Right atrium auricular region (tissue), 2 donors: ENCODE measurements at regions not wholly inside any gene's neighbourhood (a gene's known extent, or its start where the extent isn't known, plus 50 kb on each side); places are given as distances from the start of the nearest gene placed in this dataset.

Experiments
- DNase-seq: peaks from one replicate; pipeline ENCODE4 v3.0.0-alpha.2; 2019; ENCODE audit warnings: low spot score
- H3K27ac ChIP-seq, 2 donors: fragments of 200-600 bp; sonication (generic); 1 replicate in 1 of 2; 2 replicates in 1 of 2; pipeline ENCODE4 v1.5.1; 2016 to 2019
- H3K27me3 ChIP-seq, 2 donors: fragments of 200-600 bp; sonication (generic); one replicate each; pipeline versions ENCODE4 v1.5.1 to v1.6.0; 2017 to 2019
- H3K36me3 ChIP-seq: fragments of 200-600 bp; sonication (generic); one replicate; pipeline ENCODE4 v1.5.1; 2016
- H3K4me1 ChIP-seq, 2 donors: fragments of 200-600 bp; sonication (generic); one replicate each; pipeline versions ENCODE4 v1.5.1 to v1.6.0; 2017 to 2019
- H3K4me3 ChIP-seq, 2 donors: fragments of 200-600 bp; sonication (generic); 1 replicate in 1 of 2; 2 replicates in 1 of 2; pipeline ENCODE4 v1.5.1; 2017 to 2019; ENCODE audit warnings: mild to moderate bottlenecking in 1 of 2, moderate library complexity in 1 of 2
- H3K9me3 ChIP-seq, 2 donors: fragments of 200-600 bp; sonication (generic); one replicate each; pipeline ENCODE4 v1.5.1; 2019
- CTCF ChIP-seq, 2 donors: fragments of 200-600 bp; sonication (generic); IDR thresholded peaks; one replicate each; pipeline ENCODE4 v1.5.1; 2019; ENCODE audit warnings: antibody characterized with exemption in 2 of 2

GRCh38 chr4:176492646-176493302, 173.0 kb downstream of the SPCS3 start:
- no peak for TF ChIP-seq CTCF (IDR thresholded peaks at IDR 0.05)
- Histone ChIP-seq H3K9me3 (no peaks in the 10 kb centered on the region), H3K4me1 (no peaks in the 10 kb centered on the region), H3K4me3 (no peak overlapping the region), H3K27ac (peak overlapping the region in 1 of 2 donors; percentile 21), H3K36me3 (no peaks in the 10 kb centered on the region), H3K27me3 (no peaks in the 10 kb centered on the region)
- no peak for DNase-seq

GRCh38 chr4:176498617-176499256, 179.0 kb downstream of the SPCS3 start:
- no peak for DNase-seq
- no peaks in the 10 kb centered on the region for H3K27me3 ChIP-seq
- no peaks in the 10 kb centered on the region for H3K36me3 ChIP-seq
- H3K4me1 ChIP-seq, result no peaks in the 10 kb centered on the region
- no peak overlapping the region for H3K4me3 ChIP-seq
- H3K9me3 ChIP-seq, result no peaks in the 10 kb centered on the region
- no peak for TF ChIP-seq CTCF (IDR thresholded peaks at IDR 0.05)
- H3K27ac ChIP-seq, result no peak overlapping the region

- Histone ChIP-seq H3K4me1 (no peaks in the 10 kb centered on the region), H3K27ac (no peak overlapping the region), H3K36me3 (no peaks in the 10 kb centered on the region), H3K9me3 (no peaks in the 10 kb centered on the region), H3K27me3 (no peaks in the 10 kb centered on the region), H3K4me3 (no peak overlapping the region)
- no peak for TF ChIP-seq CTCF (IDR thresholded peaks at IDR 0.05)
- DNase-seq, result no peak
Measured at GRCh38 chr4:176499518-176499917, 179.8 kb downstream of the SPCS3 start.

- Histone ChIP-seq H3K27ac (no peak overlapping the region), H3K36me3 (no peaks in the 10 kb centered on the region), H3K4me1 (no peaks in the 10 kb centered on the region), H3K27me3 (no peaks in the 10 kb centered on the region), H3K9me3 (no peaks in the 10 kb centered on the region), H3K4me3 (no peak overlapping the region)
- no peak for DNase-seq
- TF ChIP-seq CTCF (IDR thresholded peaks at IDR 0.05), result no peak
Measured at GRCh38 chr4:176500894-176501293, 181.1 kb downstream of the SPCS3 start.

GRCh38 chr4:176504118-176504517, 184.4 kb downstream of the SPCS3 start:
- DNase-seq, result no peak
- no peak overlapping the region for H3K4me3 ChIP-seq
- no peaks in the 10 kb centered on the region for H3K27me3 ChIP-seq
- H3K27ac ChIP-seq, result no peak overlapping the region
- no peaks in the 10 kb centered on the region for H3K4me1 ChIP-seq
- no peak for TF ChIP-seq CTCF (IDR thresholded peaks at IDR 0.05)
- no peaks in the 10 kb centered on the region for H3K36me3 ChIP-seq
- no peaks in the 10 kb centered on the region for H3K9me3 ChIP-seq
